A549 (cell line): ENCODE measurements at regions not wholly inside any gene's neighbourhood (a gene's known extent, or its start where the extent isn't known, plus 50 kb on each side); places are given as distances from the start of the nearest gene placed in this dataset.

Source experiments
- CHD2 ChIP-seq: fragments of 150-350 bp; IDR thresholded peaks from 2 replicates; pipeline ENCODE4 v1.6.1; 2014; ENCODE audit warnings: low read length; ENCODE audit not compliant: partially characterized antibody
- EHF ChIP-seq: fragments of 250-450 bp; sonication (Bioruptor Pico); IDR thresholded peaks from 2 replicates; pipeline ENCODE4 v1.5.0; 2020; ENCODE audit warnings: mild to moderate bottlenecking
- EP300 ChIP-seq, 2 experiments: fragments of >200 bp; sonication (Bioruptor Twin); formaldehyde crosslinking; IDR thresholded peaks; 2 replicates in 1 of 2; 3 replicates in 1 of 2; pipeline ENCODE4 v1.6.1; 2016 to 2017
- HMGXB4 ChIP-seq: fragments of 250-450 bp; sonication (Bioruptor Pico); IDR thresholded peaks from 2 replicates; pipeline ENCODE4 v1.5.0; 2021; ENCODE audit warnings: mild to moderate bottlenecking, moderate library complexity, borderline replicate concordance
- JUN ChIP-seq, 2 experiments: fragments of >200 bp; sonication (Bioruptor Twin); formaldehyde crosslinking; IDR thresholded peaks; 2 replicates in 1 of 2; 3 replicates in 1 of 2; pipeline ENCODE4 v1.6.1; 2016 to 2017
- KDM1A ChIP-seq: fragments of 200-600 bp; sonication (generic); IDR thresholded peaks from 2 replicates; pipeline ENCODE4 v1.6.1; 2016; ENCODE audit warnings: low read depth, mild to moderate bottlenecking
- MAX ChIP-seq: IDR thresholded peaks from 2 replicates; pipeline ENCODE4 v1.6.1; 2012
- MAZ ChIP-seq: fragments of 150-350 bp; IDR thresholded peaks from 2 replicates; pipeline ENCODE4 v1.6.1; 2014; ENCODE audit warnings: antibody characterized with exemption, low read depth, low read length, borderline replicate concordance
- POLR2A ChIP-seq: IDR thresholded peaks from 2 replicates; pipeline ENCODE4 v1.6.1; 2012; ENCODE audit warnings: mild to moderate bottlenecking, low read length
- RCOR1 ChIP-seq: fragments of 150-350 bp; IDR thresholded peaks from 2 replicates; pipeline ENCODE4 v1.6.1; 2014; ENCODE audit warnings: antibody characterized with exemption, low read length, low read depth
- RFX5 ChIP-seq: fragments of 450-650 bp; IDR thresholded peaks from 2 replicates; pipeline ENCODE4 v1.7.1; 2014; ENCODE audit warnings: antibody characterized with exemption, mild to moderate bottlenecking, moderate library complexity
- RNF2 ChIP-seq: fragments of 200-600 bp; sonication (generic); IDR thresholded peaks from 2 replicates; pipeline ENCODE4 v1.6.1; 2016; ENCODE audit warnings: low read depth, mild to moderate bottlenecking, antibody characterized with exemption, moderate library complexity, borderline replicate concordance
- SREBF2 ChIP-seq: fragments of 450-650 bp; IDR thresholded peaks from 2 replicates; pipeline ENCODE4 v1.6.1; 2014; ENCODE audit warnings: mild to moderate bottlenecking, moderate library complexity
- TF ChIP-seq, protein P1 (sequence below): fragments of >200 bp; sonication (Bioruptor Twin); formaldehyde crosslinking; IDR thresholded peaks from 3 replicates; pipeline ENCODE4 v1.5.1; 2016

DNA sequence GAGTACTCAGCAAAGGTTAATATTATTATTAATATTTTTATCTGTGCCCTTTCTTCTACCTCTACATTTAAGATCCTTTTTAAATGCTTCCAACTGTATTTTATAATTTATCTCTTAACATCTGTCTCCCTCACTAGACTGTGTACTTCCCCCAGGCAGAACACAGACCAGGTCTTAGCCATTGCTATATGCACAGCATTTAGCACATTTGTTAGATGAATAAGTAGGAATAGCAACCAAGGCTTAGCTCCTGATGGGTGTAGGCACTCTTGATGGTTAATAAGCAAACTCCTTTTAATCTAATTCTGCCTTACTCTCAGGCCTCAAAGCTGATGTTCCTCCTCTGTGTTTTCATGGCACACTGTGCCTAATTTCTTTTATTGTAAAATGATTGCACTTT, 83.7 kb upstream of the GNG12 start:
- TF ChIP-seq RCOR1 (no peak), POLR2A (no peak), JUN (IDR thresholded peaks at IDR 0.05) (no peak), MAZ (no peak), EP300 (IDR thresholded peaks at IDR 0.05) (no peak), RFX5 (no peak), SREBF2 (no peak), CHD2 (no peak), RNF2 (no peak), HMGXB4 (no peak), KDM1A (no peak), EHF (CRISPR knock-in tag) (no peak), MAX (no peak)
- TF ChIP-seq, protein P1, sequence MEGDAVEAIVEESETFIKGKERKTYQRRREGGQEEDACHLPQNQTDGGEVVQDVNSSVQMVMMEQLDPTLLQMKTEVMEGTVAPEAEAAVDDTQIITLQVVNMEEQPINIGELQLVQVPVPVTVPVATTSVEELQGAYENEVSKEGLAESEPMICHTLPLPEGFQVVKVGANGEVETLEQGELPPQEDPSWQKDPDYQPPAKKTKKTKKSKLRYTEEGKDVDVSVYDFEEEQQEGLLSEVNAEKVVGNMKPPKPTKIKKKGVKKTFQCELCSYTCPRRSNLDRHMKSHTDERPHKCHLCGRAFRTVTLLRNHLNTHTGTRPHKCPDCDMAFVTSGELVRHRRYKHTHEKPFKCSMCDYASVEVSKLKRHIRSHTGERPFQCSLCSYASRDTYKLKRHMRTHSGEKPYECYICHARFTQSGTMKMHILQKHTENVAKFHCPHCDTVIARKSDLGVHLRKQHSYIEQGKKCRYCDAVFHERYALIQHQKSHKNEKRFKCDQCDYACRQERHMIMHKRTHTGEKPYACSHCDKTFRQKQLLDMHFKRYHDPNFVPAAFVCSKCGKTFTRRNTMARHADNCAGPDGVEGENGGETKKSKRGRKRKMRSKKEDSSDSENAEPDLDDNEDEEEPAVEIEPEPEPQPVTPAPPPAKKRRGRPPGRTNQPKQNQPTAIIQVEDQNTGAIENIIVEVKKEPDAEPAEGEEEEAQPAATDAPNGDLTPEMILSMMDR, result no peak
